Thymus (tissue), 11 donors: ENCODE measurements at regions not wholly inside any gene's neighbourhood (a gene's known extent, or its start where the extent isn't known, plus 50 kb on each side); places are given as distances from the start of the nearest gene placed in this dataset.
A peak's percentile ranks its signal among the peaks of the same experiment; 100 is the strongest.

Experiments used
- DNase-seq, 9 donors: peaks; one replicate each; pipeline ENCODE4 v3.0.0-alpha.2; 2013; ENCODE audit warnings: low spot score in 9 of 9, low read depth in 6 of 9, missing footprints in 1 of 9
- H3K27ac ChIP-seq, 2 donors: one replicate each; pipeline ENCODE4 v1.5.1; 2013; ENCODE audit warnings: control low read depth in 1 of 2, low read depth in 1 of 2, low read length in 1 of 2, mild to moderate bottlenecking in 1 of 2, moderate library complexity in 1 of 2
- H3K27me3 ChIP-seq, 2 donors: one replicate each; pipeline ENCODE4 v1.5.1; 2013; ENCODE audit warnings: low read length in 1 of 2; ENCODE audit not compliant: control insufficient read depth in 2 of 2, insufficient read depth in 1 of 2
- H3K36me3 ChIP-seq, 2 donors: one replicate each; pipeline ENCODE4 v1.5.1; 2013; ENCODE audit warnings: low read length in 1 of 2, mild to moderate bottlenecking in 1 of 2, moderate library complexity in 1 of 2; ENCODE audit not compliant: control insufficient read depth in 2 of 2, insufficient read depth in 2 of 2
- H3K4me1 ChIP-seq, 2 donors: one replicate each; pipeline ENCODE4 v1.5.1; 2013; ENCODE audit warnings: low read length in 2 of 2; ENCODE audit not compliant: control insufficient read depth in 2 of 2, insufficient read depth in 2 of 2
- H3K4me3 ChIP-seq, 2 donors: one replicate each; pipeline ENCODE4 v1.5.1; 2013; ENCODE audit warnings: low read length in 2 of 2, control low read depth in 1 of 2, mild to moderate bottlenecking in 1 of 2
- H3K9me3 ChIP-seq, 2 donors: one replicate each; pipeline ENCODE4 v1.5.1; 2013; ENCODE audit warnings: low read length in 1 of 2, mild to moderate bottlenecking in 1 of 2; ENCODE audit not compliant: control insufficient read depth in 2 of 2, insufficient read depth in 1 of 2
- WGBS: extraction: QIAGEN DNeasy Blood & Tissue Kit; methylation state at CpG from one replicate; pipeline ENCODE4 v1.1.7; 2013; 5-methylcytosine and 5-hydroxymethylcytosine counted together
- donor health status: healthy.

- no peak for DNase-seq
- no peaks in the 10 kb centered on the region for H3K4me1 ChIP-seq
- H3K27ac ChIP-seq: no peak overlapping the region
- 94% methylated on average over 15 of the region's 15 CpGs for WGBS
- no peaks in the 10 kb centered on the region for H3K36me3 ChIP-seq
- H3K4me3 ChIP-seq: no peak overlapping the region
- no peaks in the 10 kb centered on the region for H3K27me3 ChIP-seq
- no peaks in the 10 kb centered on the region for H3K9me3 ChIP-seq
Measured at GRCh38 chr7:42407021-42407710, 170.2 kb upstream of the GLI3 start.

- 96% methylated on average over 16 of the region's 16 CpGs for WGBS
- Histone ChIP-seq H3K4me3 (no peak overlapping the region), H3K27me3 (no peaks in the 10 kb centered on the region), H3K9me3 (no peaks in the 10 kb centered on the region), H3K4me1 (no peaks in the 10 kb centered on the region), H3K27ac (no peak overlapping the region), H3K36me3 (no peaks in the 10 kb centered on the region)
- DNase-seq: no peak
Measured at GRCh38 chr7:42406358-42406757, 169.3 kb upstream of the GLI3 start.

GRCh38 chr7:42405782-42406181 is 168.8 kb upstream of the GLI3 start:
- Histone ChIP-seq H3K4me3 (no peak overlapping the region), H3K27ac (no peak overlapping the region), H3K36me3 (no peaks in the 10 kb centered on the region), H3K9me3 (no peaks in the 10 kb centered on the region), H3K4me1 (no peaks in the 10 kb centered on the region), H3K27me3 (no peaks in the 10 kb centered on the region)
- WGBS: 93% methylated on average over 1 of the region's 1 CpG
- no peak for DNase-seq

GRCh38 chr7:42403831-42404230 is 166.8 kb upstream of the GLI3 start:
- Histone ChIP-seq H3K4me3 (no peak overlapping the region), H3K9me3 (no peaks in the 10 kb centered on the region), H3K4me1 (no peaks in the 10 kb centered on the region), H3K27ac (no peak overlapping the region), H3K36me3 (no peaks in the 10 kb centered on the region), H3K27me3 (no peaks in the 10 kb centered on the region)
- WGBS: 89% methylated on average over 1 of the region's 1 CpG
- no peak for DNase-seq

- no peak overlapping the region for H3K4me3 ChIP-seq
- H3K27me3 ChIP-seq: no peaks in the 10 kb centered on the region
- H3K27ac ChIP-seq: no peak overlapping the region
- no peaks in the 10 kb centered on the region for H3K9me3 ChIP-seq
- WGBS: 92% methylated on average over 7 of the region's 7 CpGs
- H3K4me1 ChIP-seq: no peaks in the 10 kb centered on the region
- no peaks in the 10 kb centered on the region for H3K36me3 ChIP-seq
- DNase-seq: no peak
Measured at GRCh38 chr7:42400961-42401360, 164.0 kb upstream of the GLI3 start.

GRCh38 chr7:42400211-42400772 is 163.3 kb upstream of the GLI3 start:
- WGBS: 98% methylated on average over 4 of the region's 4 CpGs
- H3K27me3 ChIP-seq: no peaks in the 10 kb centered on the region
- DNase-seq: no peak
- no peaks in the 10 kb centered on the region for H3K9me3 ChIP-seq
- H3K36me3 ChIP-seq: no peaks in the 10 kb centered on the region
- H3K4me1 ChIP-seq: no peaks in the 10 kb centered on the region
- no peak overlapping the region for H3K4me3 ChIP-seq
- no peak overlapping the region for H3K27ac ChIP-seq

- H3K4me3 ChIP-seq: no peak overlapping the region
- DNase-seq: no peak
- H3K9me3 ChIP-seq: no peaks in the 10 kb centered on the region
- no peaks in the 10 kb centered on the region for H3K27me3 ChIP-seq
- H3K27ac ChIP-seq: no peak overlapping the region
- H3K4me1 ChIP-seq: no peaks in the 10 kb centered on the region
- no peaks in the 10 kb centered on the region for H3K36me3 ChIP-seq
Measured at GRCh38 chr7:42395607-42396006, 158.6 kb upstream of the GLI3 start.

GRCh38 chr7:42392826-42393225 is 155.8 kb upstream of the GLI3 start:
- WGBS: 93% methylated on average over 3 of the region's 3 CpGs

GRCh38 chr7:42389697-42390096 is 152.7 kb upstream of the GLI3 start:
- no peak for DNase-seq
- Histone ChIP-seq H3K4me1 (no peaks in the 10 kb centered on the region), H3K27me3 (no peaks in the 10 kb centered on the region), H3K4me3 (no peak overlapping the region), H3K9me3 (no peaks in the 10 kb centered on the region), H3K27ac (peak overlapping the region in 1 of 2 donors; percentile 57), H3K36me3 (no peaks in the 10 kb centered on the region)
- 77% methylated on average over 1 of the region's 1 CpG for WGBS

More at GRCh38 chr7:42392826-42393225, 155.8 kb upstream of the GLI3 start:
- Histone ChIP-seq H3K4me1 (no peaks in the 10 kb centered on the region), H3K27me3 (no peaks in the 10 kb centered on the region), H3K27ac (no peak overlapping the region), H3K4me3 (no peak overlapping the region), H3K36me3 (no peaks in the 10 kb centered on the region), H3K9me3 (no peaks in the 10 kb centered on the region)
- DNase-seq: no peak
